GM21515 (cell line): ENCODE measurements at regions not wholly inside any gene's neighbourhood (a gene's known extent, or its start where the extent isn't known, plus 50 kb on each side); places are given as distances from the start of the nearest gene placed in this dataset.

Source experiments
- ATAC-seq: cut with Tn5 transposase; IDR thresholded peaks from one replicate; pipeline ENCODE4 v1.9.1; 2021; ENCODE audit not compliant: unreplicated experiment

DNA sequence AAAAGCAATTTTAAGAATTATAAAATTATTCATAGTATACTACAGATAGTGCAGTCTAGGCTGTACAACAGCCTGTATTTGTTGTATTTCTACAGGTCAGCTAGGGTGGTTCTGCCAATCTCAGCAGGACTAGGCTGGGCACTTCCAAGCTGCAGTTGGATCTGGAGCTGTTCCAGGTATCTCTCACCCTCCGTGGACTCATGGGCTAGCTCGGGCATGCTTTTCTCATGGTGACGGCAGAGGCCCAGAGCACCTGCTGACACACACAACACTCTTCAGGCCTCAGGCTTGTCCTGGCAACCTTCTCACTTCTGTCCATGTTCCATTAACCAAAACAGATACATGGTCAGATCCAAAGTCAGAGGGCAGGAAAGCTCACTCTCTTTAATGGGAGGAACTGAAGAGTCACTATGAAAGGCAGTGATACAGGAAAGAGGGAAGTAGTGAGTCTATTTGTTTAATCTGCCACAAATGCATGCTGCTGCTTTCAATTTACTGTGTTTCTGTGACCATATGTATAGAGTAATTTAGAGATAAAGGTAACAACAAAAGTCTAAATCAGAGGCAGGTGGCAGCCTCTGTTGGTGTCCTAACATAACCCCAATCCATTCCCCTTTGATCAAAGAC lies 462.4 kb upstream of the ACVR2A start:
- ATAC-seq = no peak

DNA sequence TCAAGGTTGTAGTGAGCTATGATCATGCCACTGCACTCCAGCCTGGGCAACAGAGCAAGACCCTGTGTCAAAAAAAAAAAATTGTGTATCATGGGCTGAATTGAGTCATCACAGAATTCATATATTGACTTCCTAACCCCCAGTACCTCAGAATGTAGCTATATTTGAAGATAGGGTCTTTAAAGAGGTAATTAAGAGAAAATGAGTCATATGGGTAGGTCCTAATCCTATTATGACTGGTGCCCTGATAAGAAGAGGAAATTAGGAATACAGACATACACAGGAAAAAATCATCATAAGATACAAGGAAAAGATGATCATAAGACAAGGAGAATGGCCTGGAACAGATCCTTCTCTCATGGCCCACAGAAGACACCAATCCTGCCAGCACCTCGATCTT lies 466.4 kb upstream of the ACVR2A start:
- no peak for ATAC-seq

- no peak for ATAC-seq
Observed at GRCh38 chr2:147375073-147375472, 469.8 kb upstream of the ACVR2A start.

DNA sequence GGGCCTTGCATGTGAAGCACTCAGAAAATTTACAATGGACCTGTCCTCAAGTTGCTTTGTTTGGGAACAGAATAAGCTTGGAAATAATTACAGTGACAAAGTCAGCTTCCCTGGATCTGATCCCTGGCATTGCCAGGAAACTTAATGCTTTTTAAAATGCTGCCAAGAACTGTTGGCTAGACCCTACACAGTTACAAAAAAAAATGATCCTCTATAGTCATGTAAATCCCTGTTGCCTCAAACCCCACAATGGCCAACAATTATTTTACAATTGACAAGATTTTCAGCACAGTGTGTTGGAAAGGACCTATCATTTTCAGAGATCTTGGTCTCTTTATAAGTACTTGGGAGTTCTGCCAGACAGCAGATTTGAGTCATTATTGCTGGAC lies 470.4 kb upstream of the ACVR2A start:
- no peak for ATAC-seq

GRCh38 chr2:147373800-147374422 lies 470.9 kb upstream of the ACVR2A start:
- ATAC-seq = no peak

GRCh38 chr2:147368306-147368705 lies 476.5 kb upstream of the ACVR2A start:
- ATAC-seq = no peak

- no peak for ATAC-seq
Observed at GRCh38 chr2:147366279-147366678, 478.6 kb upstream of the ACVR2A start.

GRCh38 chr2:147365622-147366021 lies 479.2 kb upstream of the ACVR2A start:
- ATAC-seq = no peak

DNA sequence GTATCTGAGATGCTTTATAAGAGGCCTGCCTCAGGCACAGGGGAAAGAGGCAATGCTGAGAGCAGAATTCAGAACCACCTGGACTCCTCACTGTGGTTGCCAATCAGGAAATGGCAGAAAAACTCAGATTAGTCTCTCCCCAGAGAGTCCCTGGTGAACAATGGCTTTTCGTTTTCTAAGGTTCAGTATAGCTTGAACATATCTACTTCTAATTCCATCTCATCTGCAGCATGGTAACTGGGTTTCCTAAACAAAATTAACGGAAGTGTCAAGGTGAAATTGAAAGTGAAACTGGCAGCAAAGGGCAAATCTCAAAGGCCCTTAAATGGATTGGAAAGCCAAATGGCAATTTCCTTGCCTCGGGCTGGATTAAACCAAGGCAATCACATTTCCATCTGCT lies 480.2 kb upstream of the ACVR2A start:
- ATAC-seq = no peak

DNA sequence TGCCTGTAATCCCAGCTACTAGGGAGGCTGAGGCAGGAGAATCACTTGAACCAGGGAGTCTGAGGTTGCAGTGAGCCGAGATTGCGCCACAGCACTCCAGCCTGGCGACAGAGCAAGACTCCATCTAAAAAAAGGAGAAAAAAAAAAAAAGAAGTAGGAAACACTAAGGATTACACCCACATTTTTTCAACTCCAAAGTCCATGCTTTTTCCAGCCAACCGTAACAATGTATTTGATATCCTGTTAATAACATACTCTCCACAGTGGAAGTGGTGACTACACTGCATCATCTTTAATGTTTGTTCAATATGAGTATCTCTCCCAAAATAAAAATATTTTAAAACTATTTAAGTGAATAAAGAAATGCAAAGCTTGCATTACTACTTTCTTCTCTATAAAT lies 481.6 kb upstream of the ACVR2A start:
- no peak for ATAC-seq

DNA sequence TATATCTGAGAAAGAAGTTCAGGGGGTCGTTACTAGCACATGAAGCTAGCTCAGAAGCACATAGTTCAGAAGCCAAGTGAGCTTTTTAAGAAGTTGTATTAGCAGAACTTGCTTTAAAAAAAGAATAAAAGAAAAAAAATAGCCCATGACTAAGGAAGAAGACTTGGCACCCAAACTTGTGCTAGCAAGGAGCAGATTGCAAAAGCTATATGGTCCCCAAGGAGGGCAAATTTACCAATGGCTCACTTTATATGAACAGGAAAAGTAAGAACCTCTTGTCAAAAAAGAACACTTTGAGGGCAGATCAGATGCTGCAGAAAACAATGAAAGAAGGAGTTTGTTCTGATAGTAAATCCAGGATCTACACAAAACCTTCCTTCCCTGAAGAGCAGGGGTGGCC lies 486.5 kb upstream of the ACVR2A start:
- no peak for ATAC-seq

- ATAC-seq = no peak
Observed at GRCh38 chr2:147356157-147356556, 488.7 kb upstream of the ACVR2A start.

DNA sequence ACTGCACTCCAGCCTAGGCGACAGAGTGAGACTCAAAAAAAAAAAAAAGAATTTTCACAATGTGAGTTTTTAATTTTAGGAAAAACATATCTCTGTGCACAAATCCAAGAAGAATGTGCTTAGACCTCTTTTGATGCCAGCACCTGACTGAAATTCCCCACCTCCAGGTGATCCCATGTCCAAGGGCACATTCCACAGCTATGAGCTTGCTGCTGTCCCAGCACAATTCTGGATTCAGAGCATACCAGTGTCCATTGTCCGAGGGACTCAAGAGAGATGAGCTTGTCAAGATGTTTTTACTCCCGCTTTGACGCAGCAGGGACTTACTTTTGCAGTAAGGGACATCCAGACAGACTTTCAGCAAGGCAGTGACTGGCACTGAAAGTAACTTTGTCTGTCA lies 489.1 kb upstream of the ACVR2A start:
- no peak for ATAC-seq

DNA sequence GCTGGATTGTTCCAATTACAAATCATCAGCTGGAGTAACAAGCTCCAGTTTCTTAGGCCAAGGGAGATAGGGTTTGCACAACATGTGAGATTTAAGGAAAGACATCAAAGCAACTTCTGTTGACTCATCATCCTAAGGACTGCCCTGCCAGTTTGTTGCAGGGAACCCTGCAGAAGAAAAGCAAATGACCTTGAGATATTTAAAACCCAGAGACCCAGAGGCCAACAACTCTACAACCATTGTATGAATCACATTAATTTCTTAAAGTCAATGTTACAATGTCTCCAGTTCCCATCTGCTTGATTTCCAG lies 491.8 kb upstream of the ACVR2A start:
- ATAC-seq = no peak

DNA sequence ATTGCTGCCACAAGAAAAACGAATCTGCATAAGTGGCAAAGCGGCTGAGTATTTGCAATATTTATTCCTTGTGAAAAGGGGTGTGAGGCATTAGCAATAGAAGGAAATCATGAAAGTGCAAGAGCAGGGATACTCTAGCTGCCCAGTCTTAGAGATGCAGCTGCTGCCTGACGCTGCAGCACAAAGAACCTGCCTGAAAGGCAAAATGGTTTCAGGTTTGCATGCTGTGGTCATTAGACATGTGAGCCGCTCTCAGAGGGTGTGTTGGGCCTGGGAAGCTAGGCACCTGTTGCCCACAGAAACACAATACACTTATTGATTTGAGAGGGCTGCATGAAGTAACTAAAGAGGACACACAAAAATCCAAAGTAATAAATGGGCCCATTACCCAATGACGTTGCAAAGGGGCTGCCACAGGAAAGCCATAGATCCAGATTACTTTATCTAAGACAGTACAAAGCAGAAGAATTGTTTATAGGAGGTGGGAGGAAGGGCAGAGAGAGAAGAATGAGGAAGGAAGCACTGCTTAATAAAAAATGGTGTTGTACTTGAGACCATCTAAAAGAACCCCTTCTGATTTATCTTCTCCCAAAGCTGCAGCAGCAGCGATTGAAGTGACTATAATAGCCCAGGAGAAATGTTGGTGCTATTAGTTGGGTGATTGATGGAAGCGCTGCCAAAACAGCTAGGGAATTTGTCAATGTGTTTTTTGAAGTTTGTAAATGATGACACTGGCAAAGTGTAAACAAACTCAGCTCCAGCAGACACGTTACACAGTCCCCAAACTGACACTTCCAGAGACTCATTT lies 492.4 kb upstream of the ACVR2A start:
- ATAC-seq = no peak

- no peak for ATAC-seq
Observed at GRCh38 chr2:147351784-147352183, 493.0 kb upstream of the ACVR2A start.

GRCh38 chr2:147348931-147349555 lies 495.8 kb upstream of the ACVR2A start:
- ATAC-seq = no peak

DNA sequence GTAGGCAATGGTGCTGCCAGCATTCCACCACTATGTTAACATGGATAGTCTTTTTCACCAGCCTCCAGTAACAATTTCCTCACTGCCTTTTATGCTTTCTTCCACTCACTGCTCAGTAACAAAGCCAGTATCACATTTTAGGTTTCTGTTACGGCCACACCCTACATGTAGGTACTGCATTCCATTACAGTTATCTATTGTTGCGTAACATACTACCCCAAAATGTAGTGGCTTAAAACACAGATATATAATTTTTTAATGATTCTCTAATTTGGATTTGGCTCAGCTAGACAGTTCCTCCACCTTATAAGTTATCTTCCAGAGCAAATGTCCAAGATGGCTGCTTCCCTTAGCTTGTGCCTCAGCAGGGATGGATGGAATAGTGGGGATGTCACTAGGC lies 498.7 kb upstream of the ACVR2A start:
- no peak for ATAC-seq

DNA sequence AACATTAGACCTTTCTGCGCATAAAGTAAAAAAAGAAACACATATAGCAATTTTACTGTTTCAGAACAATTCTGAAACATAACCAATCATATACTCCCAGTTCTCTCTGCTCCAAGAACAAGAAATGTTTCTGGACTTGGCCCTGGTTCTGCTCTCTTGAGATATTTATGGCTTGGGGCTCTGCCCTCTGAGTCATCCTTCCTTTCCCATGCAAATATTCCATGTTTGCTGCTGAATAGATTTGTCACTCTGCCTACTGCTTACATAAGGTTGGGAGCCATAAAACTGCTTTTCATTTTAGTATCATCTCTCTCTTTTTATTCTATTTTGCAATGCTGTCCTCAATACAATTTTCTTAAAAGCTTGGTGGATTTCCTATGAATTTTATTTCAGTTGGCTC lies 499.6 kb upstream of the ACVR2A start:
- ATAC-seq = no peak

DNA sequence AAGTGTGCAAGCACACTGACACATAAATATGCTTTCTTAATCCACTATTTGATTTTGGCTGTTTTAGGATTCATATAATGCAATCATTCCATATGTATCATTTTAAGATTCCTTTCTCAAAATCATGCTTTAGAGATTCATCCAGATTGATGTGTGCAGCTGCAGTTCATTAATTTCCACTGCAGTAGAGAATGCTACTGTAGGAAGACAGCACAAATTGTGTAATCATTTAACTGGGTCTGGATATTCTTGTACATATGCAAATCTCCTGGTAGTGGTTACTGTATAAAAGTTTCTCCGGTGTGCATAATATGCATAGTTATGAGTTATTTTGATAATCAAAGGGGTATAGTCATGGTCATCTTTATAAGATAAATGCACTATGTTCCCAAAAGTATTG lies 502.5 kb upstream of the ACVR2A start:
- ATAC-seq = no peak

- ATAC-seq = peak; percentile 69
Observed at GRCh38 chr2:147331790-147332419, 512.9 kb upstream of the ACVR2A start.

- ATAC-seq = no peak
Observed at GRCh38 chr2:147330925-147331324, 513.9 kb upstream of the ACVR2A start.
